Right atrium auricular region (tissue), 2 donors: ENCODE measurements at regions not wholly inside any gene's neighbourhood (a gene's known extent, or its start where the extent isn't known, plus 50 kb on each side); places are given as distances from the start of the nearest gene placed in this dataset.
"Not testable (repeated sequence)": the region's sequence is repeated elsewhere in the genome, so short reads cannot be mapped to it uniquely, and the experiment has no call there.

ENCODE experiments used
- DNase-seq: peaks from one replicate; pipeline ENCODE4 v3.0.0-alpha.2; 2019; ENCODE audit warnings: low spot score
- H3K27ac ChIP-seq, 2 donors: fragments of 200-600 bp; sonication (generic); 1 replicate in 1 of 2; 2 replicates in 1 of 2; pipeline ENCODE4 v1.5.1; 2016 to 2019
- H3K27me3 ChIP-seq, 2 donors: fragments of 200-600 bp; sonication (generic); one replicate each; pipeline versions ENCODE4 v1.5.1 to v1.6.0; 2017 to 2019
- H3K36me3 ChIP-seq: fragments of 200-600 bp; sonication (generic); one replicate; pipeline ENCODE4 v1.5.1; 2016
- H3K4me1 ChIP-seq, 2 donors: fragments of 200-600 bp; sonication (generic); one replicate each; pipeline versions ENCODE4 v1.5.1 to v1.6.0; 2017 to 2019
- H3K4me3 ChIP-seq, 2 donors: fragments of 200-600 bp; sonication (generic); 1 replicate in 1 of 2; 2 replicates in 1 of 2; pipeline ENCODE4 v1.5.1; 2017 to 2019; ENCODE audit warnings: mild to moderate bottlenecking in 1 of 2, moderate library complexity in 1 of 2
- H3K9me3 ChIP-seq, 2 donors: fragments of 200-600 bp; sonication (generic); one replicate each; pipeline ENCODE4 v1.5.1; 2019
- TF ChIP-seq, protein P1 (sequence below), 2 donors: fragments of 200-600 bp; sonication (generic); IDR thresholded peaks; one replicate each; pipeline ENCODE4 v1.5.1; 2019; ENCODE audit warnings: antibody characterized with exemption in 2 of 2

DNA sequence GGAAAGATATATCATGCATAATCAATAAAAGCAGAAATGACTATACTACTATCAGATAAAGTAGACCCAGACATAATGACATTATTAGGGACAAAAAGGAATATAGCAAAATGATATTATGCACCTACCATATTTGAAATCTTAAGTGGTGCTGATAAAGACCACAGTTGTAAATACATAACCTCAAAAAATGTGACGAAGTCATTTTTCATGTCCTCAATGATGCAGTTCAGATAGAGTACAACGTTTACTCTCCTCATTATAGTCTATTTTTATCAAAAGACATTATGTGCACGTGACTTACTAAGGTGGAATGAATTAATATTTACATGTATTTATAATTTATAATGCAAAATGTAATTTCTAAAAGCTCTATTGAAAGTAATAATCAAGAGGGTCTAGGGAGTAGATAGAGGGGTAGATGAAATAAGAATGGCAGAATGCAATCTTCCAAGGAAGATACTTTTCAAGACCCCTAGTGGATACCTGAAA lies 61.7 kb upstream of the TNFSF4 start:
- Histone ChIP-seq H3K4me1 (no peaks in the 10 kb centered on the region), H3K4me3 (no peak overlapping the region), H3K27ac (no peak overlapping the region), H3K27me3 (no peaks in the 10 kb centered on the region), H3K36me3 (no peaks in the 10 kb centered on the region), H3K9me3 (no peaks in the 10 kb centered on the region)
- TF ChIP-seq, protein P1, sequence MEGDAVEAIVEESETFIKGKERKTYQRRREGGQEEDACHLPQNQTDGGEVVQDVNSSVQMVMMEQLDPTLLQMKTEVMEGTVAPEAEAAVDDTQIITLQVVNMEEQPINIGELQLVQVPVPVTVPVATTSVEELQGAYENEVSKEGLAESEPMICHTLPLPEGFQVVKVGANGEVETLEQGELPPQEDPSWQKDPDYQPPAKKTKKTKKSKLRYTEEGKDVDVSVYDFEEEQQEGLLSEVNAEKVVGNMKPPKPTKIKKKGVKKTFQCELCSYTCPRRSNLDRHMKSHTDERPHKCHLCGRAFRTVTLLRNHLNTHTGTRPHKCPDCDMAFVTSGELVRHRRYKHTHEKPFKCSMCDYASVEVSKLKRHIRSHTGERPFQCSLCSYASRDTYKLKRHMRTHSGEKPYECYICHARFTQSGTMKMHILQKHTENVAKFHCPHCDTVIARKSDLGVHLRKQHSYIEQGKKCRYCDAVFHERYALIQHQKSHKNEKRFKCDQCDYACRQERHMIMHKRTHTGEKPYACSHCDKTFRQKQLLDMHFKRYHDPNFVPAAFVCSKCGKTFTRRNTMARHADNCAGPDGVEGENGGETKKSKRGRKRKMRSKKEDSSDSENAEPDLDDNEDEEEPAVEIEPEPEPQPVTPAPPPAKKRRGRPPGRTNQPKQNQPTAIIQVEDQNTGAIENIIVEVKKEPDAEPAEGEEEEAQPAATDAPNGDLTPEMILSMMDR (IDR thresholded peaks at IDR 0.05), result no peak
- DNase-seq, result no peak

DNA sequence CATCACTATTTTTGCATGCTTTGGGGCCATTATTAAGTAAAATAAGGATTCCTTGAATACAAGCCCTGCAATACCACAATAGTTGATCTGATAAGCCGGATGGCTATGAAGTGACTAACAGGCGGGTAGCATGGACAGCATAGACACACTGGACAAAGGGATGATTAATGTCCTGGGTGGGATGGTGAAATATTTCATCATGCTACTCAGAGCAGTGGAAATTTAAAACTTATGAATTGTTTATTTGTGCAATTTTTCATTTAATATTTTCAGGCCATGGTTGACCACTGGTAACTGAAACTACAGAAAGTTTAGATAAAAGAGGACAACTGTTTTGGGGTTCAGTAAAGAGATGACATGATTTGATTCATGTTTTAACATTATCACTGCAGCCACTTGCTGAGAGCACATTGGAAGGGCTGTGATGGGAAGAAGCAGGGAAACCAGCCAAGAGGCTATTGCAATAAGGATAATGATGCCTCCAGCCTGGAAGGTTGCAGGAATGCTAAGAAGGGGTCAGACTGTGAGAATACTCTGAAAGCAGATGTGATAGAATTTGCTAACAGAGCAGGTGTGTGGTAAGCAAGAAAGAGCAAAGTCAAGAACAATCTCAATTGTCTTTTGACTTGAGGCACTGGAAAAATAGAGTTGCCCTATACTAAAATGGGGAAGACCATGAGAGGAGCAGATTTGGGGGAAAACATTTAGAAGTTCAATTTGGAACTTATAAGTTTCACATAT lies 62.5 kb upstream of the TNFSF4 start:
- Histone ChIP-seq H3K4me1 (no peaks in the 10 kb centered on the region), H3K9me3 (no peaks in the 10 kb centered on the region), H3K27ac (no peak overlapping the region), H3K36me3 (no peaks in the 10 kb centered on the region), H3K4me3 (no peak overlapping the region), H3K27me3 (no peaks in the 10 kb centered on the region)
- TF ChIP-seq, protein P1 (IDR thresholded peaks at IDR 0.05), result no peak
- DNase-seq, result no peak

DNA sequence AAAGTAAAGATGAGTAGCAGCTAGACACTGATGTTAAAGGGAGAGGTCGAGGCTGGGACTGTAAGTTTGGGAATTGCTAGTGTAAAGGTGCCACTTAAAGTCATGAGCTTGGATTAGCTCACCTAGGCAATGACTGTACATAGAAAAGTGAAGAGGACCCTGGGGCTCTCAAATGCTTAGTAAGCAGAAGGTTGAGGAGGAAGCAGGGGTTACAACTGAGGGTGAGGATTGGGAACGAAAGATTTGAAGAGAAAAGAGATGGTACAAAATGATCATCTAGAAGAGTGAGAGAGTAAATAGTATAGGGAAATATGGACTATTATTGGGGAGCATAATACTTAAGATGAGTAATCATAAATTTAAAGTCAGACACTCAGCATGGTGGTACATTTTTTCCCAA lies 63.1 kb upstream of the TNFSF4 start:
- Histone ChIP-seq H3K27me3 (no peaks in the 10 kb centered on the region), H3K27ac (no peak overlapping the region), H3K4me3 (no peak overlapping the region), H3K36me3 (no peaks in the 10 kb centered on the region), H3K4me1 (no peaks in the 10 kb centered on the region), H3K9me3 (no peaks in the 10 kb centered on the region)
- DNase-seq, result no peak
- TF ChIP-seq, protein P1 (IDR thresholded peaks at IDR 0.05), result no peak

DNA sequence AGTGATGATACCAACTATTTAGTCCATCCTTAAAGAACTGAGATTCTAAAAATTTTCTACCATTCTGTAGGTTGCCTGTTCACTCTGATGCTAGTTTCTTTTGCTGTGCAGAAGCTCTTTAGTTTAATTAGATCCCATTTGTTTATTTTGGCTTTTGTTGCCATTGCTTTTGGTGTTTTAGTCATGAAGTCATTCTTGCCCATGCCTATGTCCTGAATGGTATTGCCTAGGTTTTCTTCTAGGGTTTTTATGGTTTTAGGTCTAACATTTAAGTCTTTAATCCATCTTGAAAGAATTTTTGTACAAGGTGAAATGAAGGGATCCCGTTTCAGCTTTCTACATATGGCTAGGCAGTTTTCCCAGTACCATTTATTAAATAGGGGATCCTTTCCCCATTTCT lies 63.9 kb upstream of the TNFSF4 start:
- not testable (repeated sequence) for H3K4me3 ChIP-seq

DNA sequence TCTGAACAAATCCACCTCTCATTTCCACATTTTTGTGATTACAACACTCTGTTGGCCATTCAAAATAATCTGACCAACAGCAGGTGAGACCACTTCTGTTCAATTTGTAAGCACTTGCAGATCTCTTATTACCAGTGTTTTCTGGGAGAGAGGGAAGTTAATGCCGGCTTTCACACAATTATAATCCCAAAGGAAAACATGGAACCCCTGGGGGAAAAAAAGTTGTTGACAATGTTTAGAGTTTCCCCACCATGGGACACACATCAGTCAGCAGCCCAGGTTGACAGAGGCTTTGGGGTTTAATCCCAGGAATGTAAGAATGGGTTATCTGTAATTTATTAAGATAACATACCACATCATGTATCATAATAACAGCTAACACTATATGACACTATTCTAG lies 68.4 kb upstream of the TNFSF4 start:
- no peaks in the 10 kb centered on the region for H3K4me1 ChIP-seq
- no peak overlapping the region for H3K4me3 ChIP-seq
- no peak for DNase-seq
- H3K27me3 ChIP-seq, result no peaks in the 10 kb centered on the region
- H3K27ac ChIP-seq, result no peak overlapping the region
- no peaks in the 10 kb centered on the region for H3K9me3 ChIP-seq
- no peaks in the 10 kb centered on the region for H3K36me3 ChIP-seq
- TF ChIP-seq, protein P1 (IDR thresholded peaks at IDR 0.05), result no peak

More for the DNA sequence above, 63.9 kb upstream of the TNFSF4 start:
- not testable (repeated sequence) for H3K36me3 ChIP-seq, H3K9me3 ChIP-seq, H3K27ac ChIP-seq, H3K27me3 ChIP-seq, DNase-seq, H3K4me1 ChIP-seq

DNA sequence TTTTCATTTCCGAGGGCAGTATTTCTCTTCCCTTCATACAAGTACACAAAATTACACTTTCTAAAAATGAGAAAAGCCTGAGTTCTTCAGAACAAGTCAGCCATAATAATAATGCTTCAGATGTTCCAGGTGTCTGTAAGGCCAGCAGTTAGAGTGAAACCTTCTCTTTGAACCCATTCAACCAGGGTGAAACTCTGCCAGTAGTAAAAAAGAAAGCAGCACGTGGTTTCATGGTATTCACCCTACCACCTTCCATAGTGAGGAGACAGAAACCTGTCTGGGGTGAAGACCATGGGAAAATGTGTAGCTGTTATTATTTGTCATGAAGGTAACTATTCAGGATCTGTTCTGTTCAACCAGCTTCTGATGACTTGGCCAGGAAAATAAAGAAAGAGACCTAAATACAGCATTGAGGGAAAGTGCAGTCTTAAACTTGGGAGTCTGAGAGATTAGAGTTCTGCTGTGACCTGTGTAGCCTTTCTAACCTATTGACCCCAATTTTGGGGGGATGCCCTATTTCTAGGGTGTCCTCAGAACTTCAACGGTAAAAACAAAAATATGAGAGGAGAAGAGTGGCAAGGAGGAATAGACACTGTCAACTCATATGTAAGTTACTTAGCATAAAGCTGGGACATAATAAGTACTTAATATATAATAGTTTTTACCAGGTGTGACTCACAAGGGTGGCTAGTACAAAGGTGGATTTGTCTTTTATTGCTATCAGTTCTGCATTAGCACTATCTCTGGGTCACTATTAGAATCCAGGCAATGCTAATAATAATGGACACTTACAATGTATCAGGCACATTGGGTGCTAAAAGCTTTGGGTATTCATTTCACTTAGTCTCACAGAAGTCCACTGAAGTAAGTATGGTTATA lies 70.0 kb upstream of the TNFSF4 start:
- Histone ChIP-seq H3K9me3 (no peaks in the 10 kb centered on the region), H3K27ac (no peak overlapping the region), H3K4me3 (no peak overlapping the region), H3K4me1 (no peaks in the 10 kb centered on the region), H3K36me3 (no peaks in the 10 kb centered on the region), H3K27me3 (no peaks in the 10 kb centered on the region)
- no peak for DNase-seq
- TF ChIP-seq, protein P1 (IDR thresholded peaks at IDR 0.05), result no peak
